ENCODE measurements at regions not wholly inside any gene's neighbourhood (a gene's known extent, or its start where the extent isn't known, plus 50 kb on each side); places are given as distances from the start of the nearest gene placed in this dataset.

- H3K4me1 ChIP-seq (ENCODE audit: control insufficient read depth in 1 of 2, insufficient read depth in 2 of 2, low read length in 2 of 2), result no peaks in the 10 kb centered on the region
- H3K9ac ChIP-seq (ENCODE audit: low read length), result no peak overlapping the region
- H3K79me2 ChIP-seq (ENCODE audit: control insufficient read depth, insufficient read depth, low read length, poor library complexity), result no peaks in the 10 kb centered on the region
- H2AFZ ChIP-seq (ENCODE audit: insufficient read depth, low read length, poor library complexity), result no peak overlapping the region
- no peak overlapping the region for H4K12ac ChIP-seq (ENCODE audit: low read depth, low read length)
- H3K4ac ChIP-seq (ENCODE audit: low read depth, low read length), result no peak overlapping the region
- H3K4me2 ChIP-seq (ENCODE audit: low read length), result no peak overlapping the region
- no peak overlapping the region for H3K18ac ChIP-seq (ENCODE audit: low read length)
- H4K8ac ChIP-seq (ENCODE audit: low read depth, low read length), result no peak overlapping the region
- no CpG with 5 or more reads among the region's 3 CpGs for WGBS (ENCODE audit: extremely low coverage, insufficient coverage, insufficient read length)
- H3K79me1 ChIP-seq (ENCODE audit: low read length), result no peaks in the 10 kb centered on the region
- no peak overlapping the region for H4K91ac ChIP-seq (ENCODE audit: low read depth, low read length)
- H2AK5ac ChIP-seq (ENCODE audit: low read length), result no peak overlapping the region
- H3K36me3 ChIP-seq (ENCODE audit: control insufficient read depth in 1 of 2, insufficient read depth in 2 of 2, low read length in 2 of 2), result no peaks in the 10 kb centered on the region
- H2BK120ac ChIP-seq (ENCODE audit: insufficient read depth, low read length, poor library complexity), result no peak overlapping the region
- no peak overlapping the region for H2BK12ac ChIP-seq (ENCODE audit: low read length)
- H3K23ac ChIP-seq (ENCODE audit: low read length), result no peak overlapping the region
- no peak overlapping the region for H3K27ac ChIP-seq (ENCODE audit: low read depth, low read length)
- DNase-seq, result no peak
- no peaks in the 10 kb centered on the region for H3K9me3 ChIP-seq (ENCODE audit: insufficient read depth, low read depth, low read length)
- H3K14ac ChIP-seq (ENCODE audit: low read length), result no peak overlapping the region
- no peak overlapping the region for H2BK5ac ChIP-seq (ENCODE audit: low read depth, low read length, poor library complexity)
- H3K27me3 ChIP-seq (ENCODE audit: insufficient read depth, low read length), result no peaks in the 10 kb centered on the region
- no peak overlapping the region for H3K4me3 ChIP-seq (ENCODE audit: low read depth, low read length)
Measured at GRCh38 chr18:64872710-64873458, 724.0 kb upstream of the LINC00305 start.

GRCh38 chr18:64854112-64854511 lies 705.2 kb upstream of the LINC00305 start:
- no peak for DNase-seq
- Histone ChIP-seq H3K27ac (ENCODE audit: low read depth, low read length) (no peak overlapping the region), H3K36me3 (ENCODE audit: control insufficient read depth in 1 of 2, insufficient read depth in 2 of 2, low read length in 2 of 2) (no peaks in the 10 kb centered on the region), H3K79me1 (ENCODE audit: low read length) (no peaks in the 10 kb centered on the region), H2BK120ac (ENCODE audit: insufficient read depth, low read length, poor library complexity) (no peak overlapping the region), H3K23ac (ENCODE audit: low read length) (no peak overlapping the region), H3K79me2 (ENCODE audit: control insufficient read depth, insufficient read depth, low read length, poor library complexity) (no peaks in the 10 kb centered on the region), H2BK5ac (ENCODE audit: low read depth, low read length, poor library complexity) (no peak overlapping the region), H3K27me3 (ENCODE audit: insufficient read depth, low read length) (no peaks in the 10 kb centered on the region), H3K4ac (ENCODE audit: low read depth, low read length) (no peak overlapping the region), H3K4me3 (ENCODE audit: low read depth, low read length) (no peak overlapping the region), H3K18ac (ENCODE audit: low read length) (no peak overlapping the region), H2AFZ (ENCODE audit: insufficient read depth, low read length, poor library complexity) (no peak overlapping the region), H4K12ac (ENCODE audit: low read depth, low read length) (no peak overlapping the region), H2AK5ac (ENCODE audit: low read length) (no peak overlapping the region), H3K9ac (ENCODE audit: low read length) (no peak overlapping the region), H3K4me1 (ENCODE audit: control insufficient read depth in 1 of 2, insufficient read depth in 2 of 2, low read length in 2 of 2) (no peaks in the 10 kb centered on the region), H3K9me3 (ENCODE audit: insufficient read depth, low read depth, low read length) (no peaks in the 10 kb centered on the region), H4K8ac (ENCODE audit: low read depth, low read length) (no peak overlapping the region), H4K91ac (ENCODE audit: low read depth, low read length) (no peak overlapping the region), H3K4me2 (ENCODE audit: low read length) (no peak overlapping the region), H3K14ac (ENCODE audit: low read length) (no peak overlapping the region), H2BK12ac (ENCODE audit: low read length) (no peak overlapping the region)
- no CpG with 5 or more reads among the region's 1 CpG for WGBS (ENCODE audit: extremely low coverage, insufficient coverage, insufficient read length)

GRCh38 chr18:64852281-64852680 lies 703.4 kb upstream of the LINC00305 start:
- no peaks in the 10 kb centered on the region for H3K79me2 ChIP-seq (ENCODE audit: control insufficient read depth, insufficient read depth, low read length, poor library complexity)
- H2AK5ac ChIP-seq (ENCODE audit: low read length), result no peak overlapping the region
- H3K4me2 ChIP-seq (ENCODE audit: low read length), result no peak overlapping the region
- H3K4me3 ChIP-seq (ENCODE audit: low read depth, low read length), result no peak overlapping the region
- no peaks in the 10 kb centered on the region for H3K27me3 ChIP-seq (ENCODE audit: insufficient read depth, low read length)
- no peak overlapping the region for H4K12ac ChIP-seq (ENCODE audit: low read depth, low read length)
- H2BK12ac ChIP-seq (ENCODE audit: low read length), result no peak overlapping the region
- H3K23ac ChIP-seq (ENCODE audit: low read length), result no peak overlapping the region
- no peak overlapping the region for H2BK120ac ChIP-seq (ENCODE audit: insufficient read depth, low read length, poor library complexity)
- H3K27ac ChIP-seq (ENCODE audit: low read depth, low read length), result no peak overlapping the region
- H3K14ac ChIP-seq (ENCODE audit: low read length), result no peak overlapping the region
- no peaks in the 10 kb centered on the region for H3K9me3 ChIP-seq (ENCODE audit: insufficient read depth, low read depth, low read length)
- no peaks in the 10 kb centered on the region for H3K79me1 ChIP-seq (ENCODE audit: low read length)
- H2AFZ ChIP-seq (ENCODE audit: insufficient read depth, low read length, poor library complexity), result no peak overlapping the region
- no peak overlapping the region for H3K9ac ChIP-seq (ENCODE audit: low read length)
- no peak overlapping the region for H4K8ac ChIP-seq (ENCODE audit: low read depth, low read length)
- H2BK5ac ChIP-seq (ENCODE audit: low read depth, low read length, poor library complexity), result no peak overlapping the region
- H4K91ac ChIP-seq (ENCODE audit: low read depth, low read length), result no peak overlapping the region
- DNase-seq, result no peak
- WGBS (ENCODE audit: extremely low coverage, insufficient coverage, insufficient read length), result no CpG with 5 or more reads among the region's 5 CpGs
- no peaks in the 10 kb centered on the region for H3K4me1 ChIP-seq (ENCODE audit: control insufficient read depth in 1 of 2, insufficient read depth in 2 of 2, low read length in 2 of 2)
- no peaks in the 10 kb centered on the region for H3K36me3 ChIP-seq (ENCODE audit: control insufficient read depth in 1 of 2, insufficient read depth in 2 of 2, low read length in 2 of 2)
- H3K18ac ChIP-seq (ENCODE audit: low read length), result no peak overlapping the region
- H3K4ac ChIP-seq (ENCODE audit: low read depth, low read length), result no peak overlapping the region

DNA sequence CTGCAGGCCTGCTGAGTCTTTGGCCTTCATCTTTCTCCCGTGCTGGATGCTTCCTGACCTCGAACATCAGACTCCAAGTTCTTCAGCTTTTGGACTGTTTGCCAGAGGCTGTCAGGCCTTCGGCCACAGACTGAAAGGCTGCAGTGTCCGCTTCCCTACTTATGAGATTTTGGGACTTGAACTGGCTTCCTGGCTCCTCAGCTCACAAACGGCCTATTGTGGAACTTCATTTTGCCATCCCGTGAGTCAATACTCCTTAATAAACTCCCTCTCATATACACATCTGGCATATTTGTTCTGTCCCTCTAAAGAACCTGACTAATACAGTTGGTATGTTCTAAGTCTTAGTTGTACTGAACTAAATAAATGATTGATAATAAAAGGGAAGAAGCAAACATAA lies 702.8 kb upstream of the LINC00305 start:
- Histone ChIP-seq H3K9me3 (ENCODE audit: insufficient read depth, low read depth, low read length) (no peaks in the 10 kb centered on the region), H3K23ac (ENCODE audit: low read length) (no peak overlapping the region), H3K79me2 (ENCODE audit: control insufficient read depth, insufficient read depth, low read length, poor library complexity) (no peaks in the 10 kb centered on the region), H3K14ac (ENCODE audit: low read length) (no peak overlapping the region), H2BK12ac (ENCODE audit: low read length) (no peak overlapping the region), H2BK120ac (ENCODE audit: insufficient read depth, low read length, poor library complexity) (no peak overlapping the region), H3K4ac (ENCODE audit: low read depth, low read length) (no peak overlapping the region), H3K18ac (ENCODE audit: low read length) (no peak overlapping the region), H3K27ac (ENCODE audit: low read depth, low read length) (no peak overlapping the region), H3K4me1 (ENCODE audit: control insufficient read depth in 1 of 2, insufficient read depth in 2 of 2, low read length in 2 of 2) (no peaks in the 10 kb centered on the region), H4K91ac (ENCODE audit: low read depth, low read length) (no peak overlapping the region), H3K4me3 (ENCODE audit: low read depth, low read length) (no peak overlapping the region), H4K8ac (ENCODE audit: low read depth, low read length) (no peak overlapping the region), H2AFZ (ENCODE audit: insufficient read depth, low read length, poor library complexity) (no peak overlapping the region), H2BK5ac (ENCODE audit: low read depth, low read length, poor library complexity) (no peak overlapping the region), H3K9ac (ENCODE audit: low read length) (no peak overlapping the region), H2AK5ac (ENCODE audit: low read length) (no peak overlapping the region), H3K27me3 (ENCODE audit: insufficient read depth, low read length) (no peaks in the 10 kb centered on the region), H3K36me3 (ENCODE audit: control insufficient read depth in 1 of 2, insufficient read depth in 2 of 2, low read length in 2 of 2) (no peaks in the 10 kb centered on the region), H3K79me1 (ENCODE audit: low read length) (no peaks in the 10 kb centered on the region), H3K4me2 (ENCODE audit: low read length) (no peak overlapping the region), H4K12ac (ENCODE audit: low read depth, low read length) (no peak overlapping the region)
- no peak for DNase-seq
- no CpG with 5 or more reads among the region's 6 CpGs for WGBS (ENCODE audit: extremely low coverage, insufficient coverage, insufficient read length)

Data from trophoblast cell (in vitro differentiated cells and primary cell).